HG03108 (cell line): ENCODE measurements at regions not wholly inside any gene's neighbourhood (a gene's known extent, or its start where the extent isn't known, plus 50 kb on each side); places are given as distances from the start of the nearest gene placed in this dataset.
"Not testable (repeated sequence)": the region's sequence is repeated elsewhere in the genome, so short reads cannot be mapped to it uniquely, and the experiment has no call there.

ENCODE experiments used
- ATAC-seq: cut with Tn5 transposase; IDR thresholded peaks from one replicate; pipeline ENCODE4 v1.9.1; 2021; ENCODE audit warnings: moderate library complexity; ENCODE audit not compliant: unreplicated experiment

- ATAC-seq = no peak
Observed at GRCh38 chrX:128805236-128805635, 718.1 kb downstream of the SMARCA1 start.

- no peak for ATAC-seq
Observed at GRCh38 chrX:128804828-128805227, 718.5 kb downstream of the SMARCA1 start.

- no peak for ATAC-seq
Observed at GRCh38 chrX:128800138-128800537, 723.2 kb downstream of the SMARCA1 start.

- not testable (repeated sequence) for ATAC-seq
Observed at GRCh38 chrX:128783139-128783538, 730.9 kb upstream of the ACTRT1 start.

GRCh38 chrX:128781506-128781905, 729.3 kb upstream of the ACTRT1 start:
- no peak for ATAC-seq

GRCh38 chrX:128780934-128781333, 728.7 kb upstream of the ACTRT1 start:
- ATAC-seq = no peak

GRCh38 chrX:128769495-128769894, 717.3 kb upstream of the ACTRT1 start:
- ATAC-seq = no peak

- no peak for ATAC-seq
Observed at GRCh38 chrX:128759745-128760144, 707.5 kb upstream of the ACTRT1 start.

GRCh38 chrX:128759177-128759576, 707.0 kb upstream of the ACTRT1 start:
- no peak for ATAC-seq

GRCh38 chrX:128754130-128754529, 701.9 kb upstream of the ACTRT1 start:
- ATAC-seq = no peak

- ATAC-seq = no peak
Observed at GRCh38 chrX:128739539-128739938, 687.3 kb upstream of the ACTRT1 start.

GRCh38 chrX:128728943-128729342, 676.7 kb upstream of the ACTRT1 start:
- ATAC-seq = no peak

- no peak for ATAC-seq
Observed at GRCh38 chrX:128717635-128718578, 665.7 kb upstream of the ACTRT1 start.

GRCh38 chrX:128714425-128714824, 662.2 kb upstream of the ACTRT1 start:
- no peak for ATAC-seq

GRCh38 chrX:128699716-128700285, 647.6 kb upstream of the ACTRT1 start:
- no peak for ATAC-seq

GRCh38 chrX:128698573-128699181, 646.5 kb upstream of the ACTRT1 start:
- ATAC-seq = no peak

GRCh38 chrX:128691872-128692271, 639.7 kb upstream of the ACTRT1 start:
- no peak for ATAC-seq

- no peak for ATAC-seq
Observed at GRCh38 chrX:128685387-128685786, 633.2 kb upstream of the ACTRT1 start.

GRCh38 chrX:128676651-128677050, 624.4 kb upstream of the ACTRT1 start:
- ATAC-seq = no peak

GRCh38 chrX:128674326-128675086, 622.3 kb upstream of the ACTRT1 start:
- not testable (repeated sequence) for ATAC-seq

GRCh38 chrX:128664211-128664610, 612.0 kb upstream of the ACTRT1 start:
- ATAC-seq = no peak
